Stimulated activated CD8-positive, alpha-beta memory T cell treated with anti-CD3 and anti-CD28 coated beads, Interleukin-2, amount 100 ng/mL, for 48 hours (primary cell): ENCODE measurements at regions not wholly inside any gene's neighbourhood (a gene's known extent, or its start where the extent isn't known, plus 50 kb on each side); places are given as distances from the start of the nearest gene placed in this dataset.

ENCODE experiments used
- DNase-seq, 2 donors: peaks; one replicate each; pipeline ENCODE4 v3.0.0-alpha.2; 2020; ENCODE audit warnings: low read depth in 2 of 2

- DNase-seq: no peak
These were observed 282.1 kb downstream of the NFIB start for GRCh38 chr9:14031810-14032209.

DNA sequence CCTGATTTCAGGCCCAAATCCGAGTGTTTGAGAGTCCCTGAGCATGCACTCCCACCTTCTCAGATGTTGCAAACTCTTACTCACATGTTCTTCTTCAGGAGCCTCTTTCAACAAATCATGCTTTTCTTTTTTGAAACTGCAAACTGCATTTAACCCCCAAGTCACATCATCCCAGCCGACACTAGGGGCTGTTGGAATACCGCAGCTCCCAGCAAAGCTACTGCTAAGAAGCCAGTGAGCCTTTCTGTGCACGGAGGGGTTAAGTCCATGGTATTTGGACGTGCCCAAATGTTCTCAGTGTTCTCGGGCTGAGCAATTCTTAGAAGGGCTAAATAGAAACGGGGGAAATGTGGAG is 282.9 kb downstream of the NFIB start:
- no peak for DNase-seq

DNA sequence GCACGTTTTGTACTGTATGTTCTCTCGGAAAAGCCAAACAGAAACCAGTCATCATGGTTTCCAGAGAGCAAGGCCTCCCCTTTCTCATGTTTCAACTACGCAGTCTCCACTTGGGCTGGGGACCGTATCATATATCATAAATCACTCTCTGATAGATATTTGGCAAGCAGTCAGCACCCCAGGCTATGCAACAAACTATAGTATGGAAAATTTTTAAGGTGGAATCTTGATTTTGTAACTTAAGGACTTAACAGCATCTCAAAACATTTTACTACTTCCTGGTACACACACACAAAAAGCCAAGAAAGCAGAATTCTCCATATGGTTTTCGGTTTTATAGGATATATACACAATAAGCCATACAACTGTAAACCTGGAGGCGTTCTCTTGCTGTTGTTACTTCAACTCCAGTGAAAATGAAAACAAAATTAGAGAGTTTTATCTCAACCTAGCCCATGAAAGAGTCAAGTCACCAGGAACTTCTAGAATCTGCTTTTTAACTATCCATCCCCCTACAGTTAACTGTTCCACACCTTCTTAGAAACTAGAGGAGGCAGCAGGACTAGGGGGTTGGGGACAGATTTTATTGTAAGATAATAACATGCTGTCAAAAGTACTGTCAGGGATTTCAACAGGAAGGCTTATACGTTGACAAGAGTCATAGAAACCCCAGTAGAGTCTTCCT is 283.4 kb downstream of the NFIB start:
- DNase-seq: no peak

DNA sequence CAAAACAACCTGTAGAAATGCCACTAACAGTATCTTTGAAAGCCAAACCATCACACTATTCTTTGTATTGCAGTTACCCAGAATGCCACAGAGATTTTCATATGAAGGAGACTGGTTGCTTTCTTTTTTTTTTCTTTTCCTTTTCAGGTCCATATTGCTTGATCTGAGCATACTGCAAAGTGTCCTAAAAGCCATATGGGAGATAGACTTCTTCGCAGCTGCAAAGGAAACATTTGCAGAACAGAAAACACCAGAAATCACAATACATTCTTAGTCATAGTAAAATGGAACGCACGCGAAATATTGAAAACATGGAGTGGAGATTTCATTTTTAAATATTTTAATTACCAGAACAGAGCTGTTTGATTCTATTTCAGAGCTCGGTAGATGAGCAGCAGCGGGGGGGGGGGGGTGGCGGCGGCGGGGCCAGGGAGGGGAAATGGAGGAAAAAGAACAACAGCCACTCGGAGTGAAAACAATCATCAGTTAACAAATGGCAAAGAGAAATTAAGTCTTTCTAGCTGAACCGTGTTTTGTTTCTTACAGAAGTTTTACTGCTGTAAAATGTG is 284.1 kb downstream of the NFIB start:
- DNase-seq: no peak

- no peak for DNase-seq
These were observed 286.7 kb downstream of the NFIB start for GRCh38 chr9:14027116-14027800.

- no peak for DNase-seq
These were observed 288.2 kb downstream of the NFIB start for GRCh38 chr9:14025741-14026140.

- DNase-seq: no peak
These were observed 290.7 kb downstream of the NFIB start for GRCh38 chr9:14023285-14023684.

- no peak for DNase-seq
These were observed 291.9 kb downstream of the NFIB start for GRCh38 chr9:14021871-14022525.

DNA sequence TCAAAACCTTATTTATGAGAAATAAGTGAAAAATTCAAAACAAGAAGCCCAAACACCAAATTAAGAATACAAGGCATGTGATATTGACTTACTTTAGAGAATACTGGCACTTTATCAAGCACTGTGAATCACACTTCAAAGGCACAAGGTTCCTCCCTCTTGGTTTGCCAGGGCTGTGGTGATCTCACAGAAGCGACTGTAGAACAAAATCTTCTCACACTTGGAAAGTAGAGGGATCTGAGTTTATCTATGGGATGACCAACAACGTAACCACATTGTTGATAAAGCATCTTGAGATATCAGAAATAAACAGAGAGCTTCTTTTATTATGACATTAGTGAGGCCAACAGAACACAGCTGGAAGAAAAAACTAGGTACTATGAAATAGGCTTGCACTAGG is 295.9 kb downstream of the NFIB start:
- DNase-seq: no peak

GRCh38 chr9:14014744-14015143 is 299.2 kb downstream of the NFIB start:
- no peak for DNase-seq

DNA sequence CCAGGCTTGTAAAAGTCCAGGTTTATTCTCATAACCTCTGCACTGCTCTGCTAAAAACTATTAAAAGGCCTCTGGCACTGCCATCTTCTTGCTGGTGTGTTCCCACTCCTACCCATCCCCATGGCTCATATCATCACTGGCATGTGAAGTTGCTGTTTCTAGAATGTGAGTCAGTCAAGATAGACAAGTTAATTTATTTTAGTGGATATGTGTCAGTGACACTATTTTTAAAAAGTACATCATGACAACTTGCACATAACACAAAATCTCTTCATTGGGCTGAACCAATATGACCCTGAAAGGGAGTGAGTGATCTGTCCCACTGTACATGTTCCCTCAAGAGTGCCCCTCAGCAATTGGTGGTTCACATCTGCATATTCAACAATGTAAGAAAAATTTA is 299.7 kb downstream of the NFIB start:
- DNase-seq: no peak

DNA sequence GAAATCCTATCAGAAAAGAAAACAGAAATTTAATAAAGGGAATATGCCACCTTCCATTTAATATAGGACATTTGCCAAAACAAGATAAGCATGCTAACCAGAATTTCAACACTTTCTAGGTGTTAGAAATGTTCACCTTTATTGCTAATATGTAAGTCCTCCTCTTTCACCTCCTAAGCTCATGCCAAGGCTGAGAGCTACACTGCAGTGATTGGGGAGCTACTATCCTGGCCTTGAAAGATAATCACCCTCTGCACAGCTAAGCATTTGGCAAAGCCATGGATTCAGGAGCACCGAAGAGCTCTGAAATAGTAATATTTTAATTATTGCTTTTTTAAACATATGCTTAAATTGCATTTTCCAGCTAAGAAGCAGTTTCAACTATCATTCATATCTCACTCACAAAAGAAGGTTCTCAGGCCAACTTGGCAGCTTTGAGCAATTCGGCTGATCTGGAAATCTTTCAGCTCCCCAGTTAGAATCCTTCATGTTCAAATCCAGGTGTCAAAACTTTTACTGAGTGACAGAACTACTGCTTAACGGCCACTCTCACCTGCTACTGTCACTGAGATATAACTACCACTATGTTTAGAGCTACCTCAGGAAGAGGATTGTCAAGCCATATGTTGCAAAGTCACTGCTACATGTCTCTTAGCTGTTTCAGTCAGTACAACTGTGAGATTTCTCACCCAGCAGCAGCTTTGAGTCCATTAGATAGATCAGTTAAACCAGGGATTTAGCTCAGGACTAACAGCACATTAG is 302.0 kb downstream of the NFIB start:
- no peak for DNase-seq

DNA sequence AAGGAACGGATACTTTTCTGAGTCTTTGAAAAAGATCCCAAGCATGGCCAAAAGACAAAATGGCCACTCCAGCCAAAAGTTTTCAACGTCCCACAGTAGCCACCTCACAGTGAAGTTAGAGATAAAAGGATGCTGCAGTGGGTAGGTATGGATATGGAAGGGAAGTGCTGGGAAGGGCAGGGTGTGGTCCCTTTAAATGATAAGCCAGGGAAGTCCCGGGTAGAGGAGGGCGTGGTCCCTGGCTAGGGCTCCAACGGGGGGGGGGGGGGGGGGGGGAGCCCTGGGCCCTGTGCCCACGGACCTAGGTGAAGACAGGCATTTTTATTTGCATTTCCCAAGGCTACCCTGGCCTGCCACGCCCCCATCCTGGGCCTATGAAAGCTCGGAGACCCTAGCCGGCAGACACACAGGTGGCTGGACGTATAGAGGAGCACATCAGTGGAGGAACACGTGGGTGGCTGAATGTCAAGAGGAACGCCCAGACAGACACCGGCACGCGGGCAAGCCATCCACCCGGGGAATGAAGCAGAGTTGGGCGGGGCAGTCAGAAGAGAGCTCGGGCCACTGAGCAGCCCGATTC is 306.7 kb downstream of the NFIB start:
- no peak for DNase-seq

GRCh38 chr9:14006386-14007187 is 307.4 kb downstream of the NFIB start:
- no peak for DNase-seq

DNA sequence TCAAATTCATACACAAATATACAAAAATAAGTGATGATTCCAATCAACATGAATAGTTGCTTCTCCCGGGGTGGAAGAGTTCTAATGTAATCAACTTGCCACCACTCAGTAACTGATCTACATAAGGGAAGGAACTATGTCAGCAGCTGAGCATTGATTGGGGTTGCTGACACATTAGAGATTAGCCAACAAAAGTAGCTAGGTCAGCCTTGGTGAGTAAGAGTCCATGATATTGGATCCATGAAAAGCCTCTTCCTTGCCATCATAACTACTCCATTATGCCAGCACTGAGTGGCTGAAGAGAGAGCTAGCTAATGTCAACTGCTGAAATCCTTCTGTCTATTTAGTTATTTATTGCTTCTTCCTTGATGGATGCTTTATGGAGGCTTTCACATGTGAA is 309.8 kb downstream of the NFIB start:
- no peak for DNase-seq

DNA sequence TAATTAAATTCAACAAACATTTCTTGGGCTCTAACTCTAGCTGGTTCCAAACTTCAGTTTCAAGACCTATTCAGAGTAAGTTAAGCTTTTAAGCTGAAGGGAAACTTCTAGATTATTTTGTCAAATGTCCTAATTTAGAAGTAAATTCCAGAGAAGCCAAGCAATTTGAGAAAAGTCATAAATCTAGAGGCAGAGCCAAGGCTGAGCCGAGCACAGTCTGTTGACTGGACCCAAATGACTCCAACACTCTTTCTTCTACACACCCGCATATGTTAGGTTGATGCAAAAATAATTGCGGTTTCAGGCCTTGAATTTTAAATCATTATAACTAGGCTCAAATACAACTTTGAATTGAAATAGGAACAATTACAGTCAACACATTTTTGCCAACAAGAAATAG is 319.7 kb downstream of the NFIB start:
- no peak for DNase-seq

- no peak for DNase-seq
These were observed 320.2 kb downstream of the NFIB start for GRCh38 chr9:13993632-13994185.

- DNase-seq: no peak
These were observed 321.5 kb downstream of the NFIB start for GRCh38 chr9:13992138-13993088.

- DNase-seq: no peak
These were observed 322.5 kb downstream of the NFIB start for GRCh38 chr9:13991395-13991794.

- DNase-seq: no peak
These were observed 322.9 kb downstream of the NFIB start for GRCh38 chr9:13990994-13991393.
